HG03064 (cell line): ENCODE measurements at regions not wholly inside any gene's neighbourhood (a gene's known extent, or its start where the extent isn't known, plus 50 kb on each side); places are given as distances from the start of the nearest gene placed in this dataset.
"Not testable (repeated sequence)": the region's sequence is repeated elsewhere in the genome, so short reads cannot be mapped to it uniquely, and the experiment has no call there.

Source experiments
- ATAC-seq: cut with Tn5 transposase; IDR thresholded peaks from one replicate; pipeline ENCODE4 v1.9.1; 2021; ENCODE audit warnings: low read depth; ENCODE audit not compliant: unreplicated experiment

- no peak for ATAC-seq
These were observed 583.7 kb downstream of the GATA3 start for GRCh38 chr10:8638088-8638672.

- no peak for ATAC-seq
These were observed 585.1 kb downstream of the GATA3 start for GRCh38 chr10:8639486-8640185.

- ATAC-seq, result no peak
These were observed 585.8 kb downstream of the GATA3 start for GRCh38 chr10:8640301-8640700.

GRCh38 chr10:8640878-8641277 lies 586.4 kb downstream of the GATA3 start:
- ATAC-seq, result no peak

- no peak for ATAC-seq
These were observed 601.8 kb downstream of the GATA3 start for GRCh38 chr10:8656261-8656660.

GRCh38 chr10:8659982-8660381 lies 605.5 kb downstream of the GATA3 start:
- no peak for ATAC-seq

GRCh38 chr10:8661886-8662285 lies 607.4 kb downstream of the GATA3 start:
- ATAC-seq, result no peak

GRCh38 chr10:8663131-8663530 lies 608.6 kb downstream of the GATA3 start:
- ATAC-seq, result no peak

GRCh38 chr10:8665322-8665721 lies 610.8 kb downstream of the GATA3 start:
- ATAC-seq, result no peak

GRCh38 chr10:8670461-8670860 lies 616.0 kb downstream of the GATA3 start:
- no peak for ATAC-seq

GRCh38 chr10:8674230-8674629 lies 619.7 kb downstream of the GATA3 start:
- ATAC-seq, result no peak

- no peak for ATAC-seq
These were observed 623.2 kb downstream of the GATA3 start for GRCh38 chr10:8677642-8678041.

GRCh38 chr10:8684916-8685315 lies 630.4 kb downstream of the GATA3 start:
- ATAC-seq, result not testable (repeated sequence)

GRCh38 chr10:8688881-8689280 lies 634.4 kb downstream of the GATA3 start:
- no peak for ATAC-seq

GRCh38 chr10:8691498-8692017 lies 637.1 kb downstream of the GATA3 start:
- ATAC-seq, result no peak

GRCh38 chr10:8693635-8694034 lies 639.1 kb downstream of the GATA3 start:
- not testable (repeated sequence) for ATAC-seq

GRCh38 chr10:8696746-8697145 lies 642.3 kb downstream of the GATA3 start:
- ATAC-seq, result no peak

- ATAC-seq, result no peak
These were observed 646.2 kb downstream of the GATA3 start for GRCh38 chr10:8700689-8701088.

GRCh38 chr10:8702181-8702580 lies 647.7 kb downstream of the GATA3 start:
- ATAC-seq, result no peak

- ATAC-seq, result no peak
These were observed 650.9 kb downstream of the GATA3 start for GRCh38 chr10:8705415-8705814.

- ATAC-seq, result no peak
These were observed 658.2 kb downstream of the GATA3 start for GRCh38 chr10:8712656-8713055.

GRCh38 chr10:8719971-8720370 lies 665.5 kb downstream of the GATA3 start:
- ATAC-seq, result no peak
